ENCODE measurements at regions not wholly inside any gene's neighbourhood (a gene's known extent, or its start where the extent isn't known, plus 50 kb on each side); places are given as distances from the start of the nearest gene placed in this dataset.

GRCh38 chr14:34211732-34212131 is 250.3 kb downstream of the SPTSSA start:
- TF ChIP-seq ELF1 (IDR thresholded peaks at IDR 0.05; ENCODE audit: borderline replicate concordance, low read depth), result no peak
- no peak for TF ChIP-seq JUND (IDR thresholded peaks at IDR 0.05)

Measured in HCT116 (cell line).